ENCODE measurements at regions not wholly inside any gene's neighbourhood (a gene's known extent, or its start where the extent isn't known, plus 50 kb on each side); places are given as distances from the start of the nearest gene placed in this dataset.

- peaks cover 6% of the 10 kb centered on the region for H3K36me3 Mint-ChIP-seq (ENCODE audit: insufficient read depth)
- TF ChIP-seq CTCF (IDR thresholded peaks at IDR 0.05; ENCODE audit: unreplicated experiment), result no peak
- no peaks in the 10 kb centered on the region for H3K27me3 Mint-ChIP-seq
- no peak overlapping the region for H3K27ac Mint-ChIP-seq
- DNase-seq (ENCODE audit: low spot score, unreplicated experiment), result no peak
- H3K4me1 Mint-ChIP-seq (ENCODE audit: low read depth), result peaks cover 6% of the 10 kb centered on the region
- peaks cover 21% of the 10 kb centered on the region for H3K9me3 Mint-ChIP-seq (ENCODE audit: low read depth)
- H3K4me3 Mint-ChIP-seq (ENCODE audit: low read depth), result no peak overlapping the region
Observed at GRCh38 chr12:98208816-98209215, 306.6 kb upstream of the TMPO start.

DNA sequence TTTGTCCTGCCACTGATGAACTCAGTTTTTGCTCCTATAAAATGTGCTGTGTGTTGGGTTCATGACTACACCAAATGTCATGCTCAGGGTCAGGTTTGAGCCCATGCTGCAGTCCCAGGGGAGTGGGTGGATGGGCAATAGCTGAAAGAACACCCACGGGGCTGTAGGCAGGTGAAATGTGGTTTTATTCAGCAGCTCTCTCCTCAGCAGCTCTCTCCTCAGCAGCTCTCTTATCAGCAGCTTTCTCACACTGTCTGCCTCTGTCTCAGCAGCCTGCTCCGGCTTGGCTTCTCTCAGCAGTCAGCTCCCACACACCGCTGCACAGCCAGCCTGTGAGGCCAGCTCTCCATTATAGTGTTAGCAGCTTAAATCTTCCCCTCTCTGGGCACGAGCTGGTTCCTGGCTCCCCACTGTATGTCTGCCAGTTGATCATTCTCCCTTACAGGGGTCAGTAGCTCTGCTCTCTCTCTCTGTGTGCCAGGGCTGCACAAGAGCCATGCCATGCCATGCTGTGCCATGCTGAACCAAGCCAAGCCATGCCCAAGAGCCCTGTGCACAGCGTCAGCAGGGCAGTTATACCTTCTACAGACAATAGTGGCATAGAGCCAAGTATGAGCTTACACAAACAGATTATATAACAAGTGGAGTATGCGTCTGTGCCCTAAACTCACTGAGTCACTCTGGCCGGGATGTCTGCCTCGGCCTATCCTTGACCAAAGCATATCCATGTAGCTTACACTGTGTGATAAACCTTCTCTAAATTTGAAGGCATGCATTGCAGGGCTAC lies 303.3 kb upstream of the TMPO start:
- DNase-seq (ENCODE audit: low spot score, unreplicated experiment), result no peak
- H3K9me3 Mint-ChIP-seq (ENCODE audit: low read depth), result peaks cover 2% of the 10 kb centered on the region
- no peak overlapping the region for H3K4me3 Mint-ChIP-seq (ENCODE audit: low read depth)
- H3K4me1 Mint-ChIP-seq (ENCODE audit: low read depth), result peaks cover 6% of the 10 kb centered on the region
- peaks cover 6% of the 10 kb centered on the region for H3K27me3 Mint-ChIP-seq
- TF ChIP-seq CTCF (IDR thresholded peaks at IDR 0.05; ENCODE audit: unreplicated experiment), result no peak
- H3K27ac Mint-ChIP-seq, result no peak overlapping the region
- no peaks in the 10 kb centered on the region for H3K36me3 Mint-ChIP-seq (ENCODE audit: insufficient read depth)

- DNase-seq (ENCODE audit: low spot score, unreplicated experiment), result no peak
- TF ChIP-seq CTCF (IDR thresholded peaks at IDR 0.05; ENCODE audit: unreplicated experiment), result no peak
- Mint-ChIP-seq H3K9me3 (ENCODE audit: low read depth) (no peaks in the 10 kb centered on the region), H3K27me3 (peaks cover 6% of the 10 kb centered on the region), H3K36me3 (ENCODE audit: insufficient read depth) (no peaks in the 10 kb centered on the region), H3K4me3 (ENCODE audit: low read depth) (no peak overlapping the region), H3K4me1 (ENCODE audit: low read depth) (peaks cover 6% of the 10 kb centered on the region), H3K27ac (no peak overlapping the region)
Observed at GRCh38 chr12:98213556-98213955, 301.8 kb upstream of the TMPO start.

DNA sequence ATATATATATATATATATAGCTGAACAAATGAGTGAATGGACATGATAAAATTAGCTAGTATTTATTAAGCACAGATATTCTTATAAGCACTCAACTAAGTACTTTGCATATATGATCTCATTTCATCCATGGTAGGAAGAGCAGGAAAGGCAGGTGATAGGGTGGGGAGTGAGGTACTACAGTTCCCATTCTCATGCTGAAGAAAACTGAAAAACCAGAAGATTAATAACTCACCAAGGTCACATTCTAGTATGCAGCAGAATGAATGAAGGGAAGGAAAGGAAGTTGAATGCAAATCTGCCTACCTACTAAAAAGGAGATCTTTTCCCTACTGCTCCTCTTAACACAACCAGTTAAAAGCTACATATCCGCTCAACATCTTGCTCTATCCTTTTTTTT lies 298.1 kb upstream of the TMPO start:
- no peak for TF ChIP-seq CTCF (IDR thresholded peaks at IDR 0.05; ENCODE audit: unreplicated experiment)
- H3K4me3 Mint-ChIP-seq (ENCODE audit: low read depth), result no peak overlapping the region

DNA sequence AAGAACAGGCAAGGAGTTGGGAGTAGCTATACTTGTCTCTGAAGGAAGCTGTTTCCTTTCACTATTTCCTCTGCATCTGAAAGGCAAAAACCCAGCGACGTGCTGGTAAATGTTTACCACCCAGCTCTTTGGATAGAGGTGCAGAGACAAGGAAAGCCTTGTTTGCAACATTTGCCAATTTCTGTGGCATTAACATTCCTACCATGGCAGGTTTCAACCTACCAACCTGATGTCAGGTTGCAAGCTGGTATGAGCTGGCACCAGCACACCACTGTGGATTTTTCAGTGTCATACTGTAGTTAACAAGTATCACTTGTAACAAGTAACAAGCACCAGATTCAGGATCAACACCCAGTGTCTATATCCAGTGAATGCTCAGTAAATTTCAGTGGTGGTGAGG lies 294.8 kb upstream of the TMPO start:
- peaks cover 21% of the 10 kb centered on the region for H3K4me1 Mint-ChIP-seq (ENCODE audit: low read depth)
- H3K9me3 Mint-ChIP-seq (ENCODE audit: low read depth), result peaks cover 2% of the 10 kb centered on the region
- no peak for TF ChIP-seq CTCF (IDR thresholded peaks at IDR 0.05; ENCODE audit: unreplicated experiment)

More for the DNA sequence above, 298.1 kb upstream of the TMPO start:
- DNase-seq (ENCODE audit: low spot score, unreplicated experiment), result no peak
- H3K9me3 Mint-ChIP-seq (ENCODE audit: low read depth), result no peaks in the 10 kb centered on the region
- H3K36me3 Mint-ChIP-seq (ENCODE audit: insufficient read depth), result no peaks in the 10 kb centered on the region
- peaks cover 6% of the 10 kb centered on the region for H3K4me1 Mint-ChIP-seq (ENCODE audit: low read depth)
- peaks cover 6% of the 10 kb centered on the region for H3K27me3 Mint-ChIP-seq
- H3K27ac Mint-ChIP-seq, result no peak overlapping the region

More for the DNA sequence above, 294.8 kb upstream of the TMPO start:
- H3K27me3 Mint-ChIP-seq, result peaks cover under 1% of the 10 kb centered on the region
- H3K4me3 Mint-ChIP-seq (ENCODE audit: low read depth), result no peak overlapping the region
- DNase-seq (ENCODE audit: low spot score, unreplicated experiment), result no peak
- H3K36me3 Mint-ChIP-seq (ENCODE audit: insufficient read depth), result no peaks in the 10 kb centered on the region
- no peak overlapping the region for H3K27ac Mint-ChIP-seq

Measured in progenitor cell of endocrine pancreas (in vitro differentiated cells).